Neuronal stem cell (in vitro differentiated cells): ENCODE measurements at regions not wholly inside any gene's neighbourhood (a gene's known extent, or its start where the extent isn't known, plus 50 kb on each side); places are given as distances from the start of the nearest gene placed in this dataset.
A peak's percentile ranks its signal among the peaks of the same experiment; 100 is the strongest.

Experiments
- DNase-seq: peaks from one replicate; pipeline ENCODE4 v3.0.0-alpha.2; 2013; ENCODE audit warnings: low spot score
- H2AFZ ChIP-seq: one replicate; pipeline ENCODE4 v1.6.1; 2013; ENCODE audit warnings: mild to moderate bottlenecking, low read length, inconsistent platforms
- H2AK5ac ChIP-seq: 2 replicates; pipeline ENCODE4 v1.6.1; 2013; ENCODE audit warnings: low read depth, mild to moderate bottlenecking, inconsistent platforms, low read length, moderate library complexity, mixed read lengths
- H2BK120ac ChIP-seq: 2 replicates; pipeline ENCODE4 v1.6.1; 2013; ENCODE audit warnings: low read depth, mild to moderate bottlenecking, inconsistent platforms, low read length, moderate library complexity, mixed read lengths
- H2BK12ac ChIP-seq: one replicate; pipeline ENCODE4 v1.6.1; 2013; ENCODE audit warnings: low read length, inconsistent platforms
- H2BK15ac ChIP-seq: 2 replicates; pipeline ENCODE4 v1.6.1; 2013; ENCODE audit warnings: mild to moderate bottlenecking, low read length, inconsistent platforms, mixed read lengths
- H2BK5ac ChIP-seq: one replicate; pipeline ENCODE4 v1.6.1; 2013; ENCODE audit warnings: inconsistent platforms, mild to moderate bottlenecking, low read length, moderate library complexity
- H3K14ac ChIP-seq: one replicate; pipeline ENCODE4 v1.6.1; 2013; ENCODE audit warnings: low read length, inconsistent platforms
- H3K18ac ChIP-seq: 2 replicates; pipeline ENCODE4 v1.6.1; 2013; ENCODE audit warnings: low read length, inconsistent platforms
- H3K23ac ChIP-seq: 2 replicates; pipeline ENCODE4 v1.6.1; 2013; ENCODE audit warnings: low read depth, mild to moderate bottlenecking, mixed read lengths, low read length, inconsistent platforms; ENCODE audit not compliant: poor library complexity
- H3K27ac ChIP-seq: replicated peaks from 3 replicates; pipeline ENCODE4 v1.5.1; 2013; ENCODE audit warnings: low read length, inconsistent platforms
- H3K27me3 ChIP-seq, 3 experiments: 2 replicates each; pipeline ENCODE4 v1.6.1; 2013; ENCODE audit warnings: low read length in 3 of 3, mild to moderate bottlenecking in 2 of 3, inconsistent platforms in 1 of 3, low read depth in 1 of 3, mixed read lengths in 1 of 3, moderate library complexity in 1 of 3; ENCODE audit not compliant: control insufficient read depth in 3 of 3, insufficient read depth in 3 of 3
- H3K36me3 ChIP-seq, 2 donors: replicated peaks in 1 of 2; 2 replicates each; pipeline ENCODE4 v1.6.1; 2013; ENCODE audit warnings: low read length in 2 of 2; ENCODE audit not compliant: control insufficient read depth in 2 of 2, insufficient read depth in 2 of 2
- H3K4ac ChIP-seq: 2 replicates; pipeline ENCODE4 v1.6.1; 2013; ENCODE audit warnings: inconsistent platforms, mild to moderate bottlenecking, low read length, moderate library complexity
- H3K4me1 ChIP-seq, 2 donors: 1 replicate in 1 of 2; 2 replicates in 1 of 2; pipeline ENCODE4 v1.6.1; 2013; ENCODE audit warnings: low read length in 2 of 2, low read depth in 1 of 2; ENCODE audit not compliant: control insufficient read depth in 2 of 2, insufficient read depth in 1 of 2
- H3K4me2 ChIP-seq: one replicate; pipeline ENCODE4 v1.6.1; 2013; ENCODE audit warnings: mild to moderate bottlenecking, low read length, inconsistent platforms; ENCODE audit not compliant: insufficient read depth, poor library complexity, severe bottlenecking
- H3K4me3 ChIP-seq, 2 donors: 2 replicates each; pipeline ENCODE4 v1.5.1; 2013; ENCODE audit warnings: low read length in 2 of 2, mild to moderate bottlenecking in 2 of 2, inconsistent platforms in 1 of 2, moderate library complexity in 1 of 2
- H3K79me1 ChIP-seq: one replicate; pipeline ENCODE4 v1.6.1; 2013; ENCODE audit warnings: low read depth, mild to moderate bottlenecking, inconsistent platforms, low read length, moderate library complexity
- H3K9ac ChIP-seq: one replicate; pipeline ENCODE4 v1.6.1; 2013; ENCODE audit warnings: mild to moderate bottlenecking, low read depth, low read length, inconsistent platforms; ENCODE audit not compliant: poor library complexity
- H3K9me3 ChIP-seq, 2 donors: replicated peaks in 1 of 2; 2 replicates each; pipeline versions ENCODE3 to v1.6.1; 2013; ENCODE audit warnings: low read length in 2 of 2, mild to moderate bottlenecking in 2 of 2, inconsistent platforms in 1 of 2, low read depth in 1 of 2, mixed read lengths in 1 of 2, moderate library complexity in 1 of 2; ENCODE audit not compliant: control insufficient read depth in 2 of 2, insufficient read depth in 1 of 2
- H4K8ac ChIP-seq: one replicate; pipeline ENCODE4 v1.6.1; 2013; ENCODE audit warnings: low read depth, mild to moderate bottlenecking, inconsistent platforms, low read length, moderate library complexity
- H4K91ac ChIP-seq: one replicate; pipeline ENCODE4 v1.6.1; 2013; ENCODE audit warnings: low read length, low read depth, mild to moderate bottlenecking, inconsistent platforms; ENCODE audit not compliant: poor library complexity
- WGBS, 2 donors: extraction: QIAGEN DNeasy Blood & Tissue Kit; methylation state at CpG; one replicate each; pipeline ENCODE4 v1.1.7; 2013; ENCODE audit warnings: missing lambda C conversion rate in 2 of 2, mixed read lengths in 1 of 2; ENCODE audit not compliant: insufficient read length in 2 of 2, insufficient replicate concordance in 1 of 2; ENCODE audit errors: extremely low coverage in 2 of 2; 5-methylcytosine and 5-hydroxymethylcytosine counted together

- no peak overlapping the region for H3K18ac ChIP-seq
- peaks cover 0 to 8% of the 10 kb centered on the region in 2 donors for H3K4me1 ChIP-seq
- H3K4me3 ChIP-seq = no peak overlapping the region
- H3K36me3 ChIP-seq = no peaks in the 10 kb centered on the region
- H2BK5ac ChIP-seq = no peak overlapping the region
- H3K79me1 ChIP-seq = no peaks in the 10 kb centered on the region
- H3K4me2 ChIP-seq = no peak overlapping the region
- no peak overlapping the region for H4K91ac ChIP-seq
- no peak overlapping the region for H2BK15ac ChIP-seq
- no peak overlapping the region for H3K9ac ChIP-seq
- no peak overlapping the region for H2BK12ac ChIP-seq
- H4K8ac ChIP-seq = no peak overlapping the region
- no peak overlapping the region for H2AK5ac ChIP-seq
- DNase-seq = no peak
- H3K4ac ChIP-seq = no peak overlapping the region
- no peak overlapping the region for H3K27ac ChIP-seq
- no peak overlapping the region for H2BK120ac ChIP-seq
- H2AFZ ChIP-seq = no peak overlapping the region
- peaks cover 3 to 6% of the 10 kb centered on the region in 2 donors for H3K9me3 ChIP-seq
- H3K27me3 ChIP-seq = no peaks in the 10 kb centered on the region
- H3K23ac ChIP-seq = no peak overlapping the region
- no peak overlapping the region for H3K14ac ChIP-seq
Observed at GRCh38 chr7:97461596-97461995, 270.3 kb upstream of the TAC1 start.

GRCh38 chr7:97466071-97466470, 265.8 kb upstream of the TAC1 start:
- H3K4me3 ChIP-seq = no peak overlapping the region
- H3K4me2 ChIP-seq = no peak overlapping the region
- H3K18ac ChIP-seq = no peak overlapping the region
- no peak overlapping the region for H2BK15ac ChIP-seq
- no peak overlapping the region for H2BK5ac ChIP-seq
- no peak overlapping the region for H3K14ac ChIP-seq
- DNase-seq = no peak
- no peaks in the 10 kb centered on the region for H3K36me3 ChIP-seq
- no peak overlapping the region for H2AK5ac ChIP-seq
- no peak overlapping the region for H4K91ac ChIP-seq
- H2BK12ac ChIP-seq = no peak overlapping the region
- H3K9me3 ChIP-seq = peaks cover 3 to 6% of the 10 kb centered on the region in 2 donors
- no peak overlapping the region for H3K9ac ChIP-seq
- H3K4me1 ChIP-seq = peaks cover 0 to 8% of the 10 kb centered on the region in 2 donors
- H3K27ac ChIP-seq = no peak overlapping the region
- no peak overlapping the region for H4K8ac ChIP-seq
- H2BK120ac ChIP-seq = no peak overlapping the region
- H3K79me1 ChIP-seq = no peaks in the 10 kb centered on the region
- H3K4ac ChIP-seq = no peak overlapping the region
- H3K27me3 ChIP-seq = no peaks in the 10 kb centered on the region
- peak overlapping the region; percentile 66 for H2AFZ ChIP-seq
- WGBS, 2 donors = no CpG with 5 or more reads among the region's 2 CpGs
- no peak overlapping the region for H3K23ac ChIP-seq

- Histone ChIP-seq H3K9me3 (no peaks in the 10 kb centered on the region), H2BK12ac (no peak overlapping the region), H3K4me3 (no peak overlapping the region), H2AK5ac (no peak overlapping the region), H3K23ac (no peak overlapping the region), H4K8ac (no peak overlapping the region), H3K9ac (no peak overlapping the region), H4K91ac (no peak overlapping the region), H3K14ac (no peak overlapping the region), H2BK120ac (no peak overlapping the region), H3K27me3 (no peaks in the 10 kb centered on the region), H3K36me3 (no peaks in the 10 kb centered on the region), H2AFZ (no peak overlapping the region), H3K18ac (no peak overlapping the region), H3K79me1 (no peaks in the 10 kb centered on the region), H2BK15ac (no peak overlapping the region), H2BK5ac (no peak overlapping the region), H3K4me2 (no peak overlapping the region), H3K27ac (no peak overlapping the region), H3K4ac (no peak overlapping the region), H3K4me1 (peaks cover 0 to 8% of the 10 kb centered on the region in 2 donors)
- DNase-seq = no peak
- WGBS, 2 donors = no CpG with 5 or more reads among the region's 6 CpGs
Observed at GRCh38 chr7:97466999-97467740, 264.7 kb upstream of the TAC1 start.

- Histone ChIP-seq H3K14ac (no peak overlapping the region), H3K4ac (no peak overlapping the region), H2AK5ac (no peak overlapping the region), H3K18ac (no peak overlapping the region), H2BK120ac (no peak overlapping the region), H4K8ac (no peak overlapping the region), H4K91ac (no peak overlapping the region), H3K36me3 (no peaks in the 10 kb centered on the region), H3K4me2 (no peak overlapping the region), H3K27ac (no peak overlapping the region), H2AFZ (no peak overlapping the region), H3K23ac (no peak overlapping the region), H3K4me3 (no peak overlapping the region), H3K9ac (no peak overlapping the region), H3K9me3 (no peaks in the 10 kb centered on the region), H2BK15ac (no peak overlapping the region), H3K4me1 (peaks cover 0 to 8% of the 10 kb centered on the region in 2 donors), H3K79me1 (no peaks in the 10 kb centered on the region), H2BK12ac (no peak overlapping the region), H3K27me3 (no peaks in the 10 kb centered on the region), H2BK5ac (no peak overlapping the region)
- no peak for DNase-seq
- WGBS, 2 donors = no CpG with 5 or more reads among the region's 3 CpGs
Observed at GRCh38 chr7:97468493-97468892, 263.4 kb upstream of the TAC1 start.
